ENCODE measurements at regions not wholly inside any gene's neighbourhood (a gene's known extent, or its start where the extent isn't known, plus 50 kb on each side); places are given as distances from the start of the nearest gene placed in this dataset.

GRCh38 chr7:28277958-28278357 is 97.4 kb upstream of the JAZF1 start:
- FAIRE-seq: no peak

GRCh38 chr7:28280516-28280915 is 99.9 kb upstream of the JAZF1 start:
- DNase-seq: no peak
- H3K4me1 ChIP-seq (ENCODE audit: control insufficient read depth in 3 of 3, insufficient read depth in 2 of 3, low read depth in 1 of 3, low read length in 2 of 3): no peaks in the 10 kb centered on the region
- no peaks in the 10 kb centered on the region for H3K36me3 ChIP-seq (ENCODE audit: control insufficient read depth in 3 of 3, insufficient read depth in 2 of 3, low read depth in 1 of 3, low read length in 3 of 3)
- H3K27ac ChIP-seq (ENCODE audit: low read depth in 1 of 3, low read length in 2 of 3): no peak overlapping the region
- 14 to 45% (median 31%) methylated on average over 3 of the region's 3 CpGs for WGBS, 3 donors
- FAIRE-seq: no peak
- no peaks in the 10 kb centered on the region for H3K9me3 ChIP-seq (ENCODE audit: control insufficient read depth in 2 of 2, insufficient read depth in 1 of 2, low read depth in 1 of 2, low read length in 1 of 2)
- H3K4me3 ChIP-seq (ENCODE audit: low read depth in 1 of 3, low read length in 3 of 3): no peak overlapping the region
- peaks cover 0 to 2% (median 0%) of the 10 kb centered on the region in 3 donors for H3K27me3 ChIP-seq (ENCODE audit: control insufficient read depth in 3 of 3, insufficient read depth in 3 of 3, low read length in 3 of 3)

More at GRCh38 chr7:28277958-28278357, 97.4 kb upstream of the JAZF1 start:
- Histone ChIP-seq H3K27ac (ENCODE audit: low read depth in 1 of 3, low read length in 2 of 3) (no peak overlapping the region), H3K4me1 (ENCODE audit: control insufficient read depth in 3 of 3, insufficient read depth in 2 of 3, low read depth in 1 of 3, low read length in 2 of 3) (no peaks in the 10 kb centered on the region), H3K4me3 (ENCODE audit: low read depth in 1 of 3, low read length in 3 of 3) (no peak overlapping the region), H3K27me3 (ENCODE audit: control insufficient read depth in 3 of 3, insufficient read depth in 3 of 3, low read length in 3 of 3) (peaks cover 0 to 2% (median 0%) of the 10 kb centered on the region in 3 donors), H3K36me3 (ENCODE audit: control insufficient read depth in 3 of 3, insufficient read depth in 2 of 3, low read depth in 1 of 3, low read length in 3 of 3) (no peaks in the 10 kb centered on the region), H3K9me3 (ENCODE audit: control insufficient read depth in 2 of 2, insufficient read depth in 1 of 2, low read depth in 1 of 2, low read length in 1 of 2) (peaks cover 0 to 4% of the 10 kb centered on the region in 2 donors)
- DNase-seq: no peak
- 70 to 94% (median 77%) methylated on average over 2 of the region's 2 CpGs for WGBS, 3 donors

GRCh38 chr7:28290496-28290895 is 109.9 kb upstream of the JAZF1 start:
- Histone ChIP-seq H3K27me3 (ENCODE audit: control insufficient read depth in 3 of 3, insufficient read depth in 3 of 3, low read length in 3 of 3) (no peaks in the 10 kb centered on the region), H3K36me3 (ENCODE audit: control insufficient read depth in 3 of 3, insufficient read depth in 2 of 3, low read depth in 1 of 3, low read length in 3 of 3) (no peaks in the 10 kb centered on the region), H3K4me1 (ENCODE audit: control insufficient read depth in 3 of 3, insufficient read depth in 2 of 3, low read depth in 1 of 3, low read length in 2 of 3) (no peaks in the 10 kb centered on the region), H3K9me3 (ENCODE audit: control insufficient read depth in 2 of 2, insufficient read depth in 1 of 2, low read depth in 1 of 2, low read length in 1 of 2) (no peaks in the 10 kb centered on the region), H3K4me3 (ENCODE audit: low read depth in 1 of 3, low read length in 3 of 3) (no peak overlapping the region), H3K27ac (ENCODE audit: low read depth in 1 of 3, low read length in 2 of 3) (no peak overlapping the region)
- 87 to 96% (median 88%) methylated on average over 2 of the region's 2 CpGs for WGBS, 3 donors
- DNase-seq (no peak), FAIRE-seq (no peak)

- FAIRE-seq (no peak), DNase-seq (no peak)
- Histone ChIP-seq H3K36me3 (ENCODE audit: control insufficient read depth in 3 of 3, insufficient read depth in 2 of 3, low read depth in 1 of 3, low read length in 3 of 3) (no peaks in the 10 kb centered on the region), H3K4me3 (ENCODE audit: low read depth in 1 of 3, low read length in 3 of 3) (no peak overlapping the region), H3K27me3 (ENCODE audit: control insufficient read depth in 3 of 3, insufficient read depth in 3 of 3, low read length in 3 of 3) (no peaks in the 10 kb centered on the region), H3K9me3 (ENCODE audit: control insufficient read depth in 2 of 2, insufficient read depth in 1 of 2, low read depth in 1 of 2, low read length in 1 of 2) (no peaks in the 10 kb centered on the region), H3K27ac (ENCODE audit: low read depth in 1 of 3, low read length in 2 of 3) (no peak overlapping the region), H3K4me1 (ENCODE audit: control insufficient read depth in 3 of 3, insufficient read depth in 2 of 3, low read depth in 1 of 3, low read length in 2 of 3) (no peaks in the 10 kb centered on the region)
- 64 to 78% (median 75%) methylated on average over 4 of the region's 4 CpGs for WGBS, 3 donors
These were observed 111.0 kb upstream of the JAZF1 start for GRCh38 chr7:28291559-28291958.

- Histone ChIP-seq H3K36me3 (ENCODE audit: control insufficient read depth in 3 of 3, insufficient read depth in 2 of 3, low read depth in 1 of 3, low read length in 3 of 3) (no peaks in the 10 kb centered on the region), H3K4me1 (ENCODE audit: control insufficient read depth in 3 of 3, insufficient read depth in 2 of 3, low read depth in 1 of 3, low read length in 2 of 3) (no peaks in the 10 kb centered on the region), H3K27me3 (ENCODE audit: control insufficient read depth in 3 of 3, insufficient read depth in 3 of 3, low read length in 3 of 3) (no peaks in the 10 kb centered on the region), H3K27ac (ENCODE audit: low read depth in 1 of 3, low read length in 2 of 3) (no peak overlapping the region), H3K4me3 (ENCODE audit: low read depth in 1 of 3, low read length in 3 of 3) (no peak overlapping the region), H3K9me3 (ENCODE audit: control insufficient read depth in 2 of 2, insufficient read depth in 1 of 2, low read depth in 1 of 2, low read length in 1 of 2) (no peaks in the 10 kb centered on the region)
- FAIRE-seq (no peak), DNase-seq (no peak)
- 61 to 81% (median 66%) methylated on average over 5 of the region's 5 CpGs for WGBS, 3 donors
These were observed 112.4 kb upstream of the JAZF1 start for GRCh38 chr7:28292834-28293526.

GRCh38 chr7:28293527-28293835 is 112.9 kb upstream of the JAZF1 start:
- WGBS, 3 donors: 37 to 74% (median 44%) methylated on average over 1 of the region's 1 CpG
- Histone ChIP-seq H3K27ac (ENCODE audit: low read depth in 1 of 3, low read length in 2 of 3) (no peak overlapping the region), H3K4me3 (ENCODE audit: low read depth in 1 of 3, low read length in 3 of 3) (no peak overlapping the region), H3K9me3 (ENCODE audit: control insufficient read depth in 2 of 2, insufficient read depth in 1 of 2, low read depth in 1 of 2, low read length in 1 of 2) (no peaks in the 10 kb centered on the region), H3K4me1 (ENCODE audit: control insufficient read depth in 3 of 3, insufficient read depth in 2 of 3, low read depth in 1 of 3, low read length in 2 of 3) (no peaks in the 10 kb centered on the region), H3K27me3 (ENCODE audit: control insufficient read depth in 3 of 3, insufficient read depth in 3 of 3, low read length in 3 of 3) (no peaks in the 10 kb centered on the region), H3K36me3 (ENCODE audit: control insufficient read depth in 3 of 3, insufficient read depth in 2 of 3, low read depth in 1 of 3, low read length in 3 of 3) (no peaks in the 10 kb centered on the region)
- no peak for FAIRE-seq
- no peak for DNase-seq

GRCh38 chr7:28296571-28297483 is 115.5 kb upstream of the CREB5 start:
- Histone ChIP-seq H3K27ac (ENCODE audit: low read depth in 1 of 3, low read length in 2 of 3) (no peak overlapping the region), H3K9me3 (ENCODE audit: control insufficient read depth in 2 of 2, insufficient read depth in 1 of 2, low read depth in 1 of 2, low read length in 1 of 2) (no peaks in the 10 kb centered on the region), H3K36me3 (ENCODE audit: control insufficient read depth in 3 of 3, insufficient read depth in 2 of 3, low read depth in 1 of 3, low read length in 3 of 3) (no peaks in the 10 kb centered on the region), H3K4me1 (ENCODE audit: control insufficient read depth in 3 of 3, insufficient read depth in 2 of 3, low read depth in 1 of 3, low read length in 2 of 3) (no peaks in the 10 kb centered on the region), H3K27me3 (ENCODE audit: control insufficient read depth in 3 of 3, insufficient read depth in 3 of 3, low read length in 3 of 3) (no peaks in the 10 kb centered on the region), H3K4me3 (ENCODE audit: low read depth in 1 of 3, low read length in 3 of 3) (no peak overlapping the region)
- FAIRE-seq (no peak), DNase-seq (peak; percentile 7 to 52)
- 44 to 55% (median 48%) methylated on average over 4 of the region's 4 CpGs for WGBS, 3 donors

GRCh38 chr7:28297801-28298459 is 114.4 kb upstream of the CREB5 start:
- DNase-seq: no peak
- H3K27me3 ChIP-seq (ENCODE audit: control insufficient read depth in 3 of 3, insufficient read depth in 3 of 3, low read length in 3 of 3): no peaks in the 10 kb centered on the region
- no peaks in the 10 kb centered on the region for H3K4me1 ChIP-seq (ENCODE audit: control insufficient read depth in 3 of 3, insufficient read depth in 2 of 3, low read depth in 1 of 3, low read length in 2 of 3)
- H3K9me3 ChIP-seq (ENCODE audit: control insufficient read depth in 2 of 2, insufficient read depth in 1 of 2, low read depth in 1 of 2, low read length in 1 of 2): no peaks in the 10 kb centered on the region
- no peak for FAIRE-seq
- H3K36me3 ChIP-seq (ENCODE audit: control insufficient read depth in 3 of 3, insufficient read depth in 2 of 3, low read depth in 1 of 3, low read length in 3 of 3): no peaks in the 10 kb centered on the region
- no peak overlapping the region for H3K4me3 ChIP-seq (ENCODE audit: low read depth in 1 of 3, low read length in 3 of 3)
- no peak overlapping the region for H3K27ac ChIP-seq (ENCODE audit: low read depth in 1 of 3, low read length in 2 of 3)
- 77 to 79% (median 79%) methylated on average over 4 of the region's 4 CpGs for WGBS, 3 donors

Data from small intestine (tissue), 7 donors.